GM18520 (cell line): ENCODE measurements at regions not wholly inside any gene's neighbourhood (a gene's known extent, or its start where the extent isn't known, plus 50 kb on each side); places are given as distances from the start of the nearest gene placed in this dataset.
A peak's percentile ranks its signal among the peaks of the same experiment; 100 is the strongest.

Experiments
- ATAC-seq: cut with Tn5 transposase; IDR thresholded peaks from one replicate; pipeline ENCODE4 v1.9.1; 2021; ENCODE audit not compliant: unreplicated experiment

- no peak for ATAC-seq
These were observed 60.7 kb upstream of the BCAT1 start for GRCh38 chr12:25009496-25010092.

DNA sequence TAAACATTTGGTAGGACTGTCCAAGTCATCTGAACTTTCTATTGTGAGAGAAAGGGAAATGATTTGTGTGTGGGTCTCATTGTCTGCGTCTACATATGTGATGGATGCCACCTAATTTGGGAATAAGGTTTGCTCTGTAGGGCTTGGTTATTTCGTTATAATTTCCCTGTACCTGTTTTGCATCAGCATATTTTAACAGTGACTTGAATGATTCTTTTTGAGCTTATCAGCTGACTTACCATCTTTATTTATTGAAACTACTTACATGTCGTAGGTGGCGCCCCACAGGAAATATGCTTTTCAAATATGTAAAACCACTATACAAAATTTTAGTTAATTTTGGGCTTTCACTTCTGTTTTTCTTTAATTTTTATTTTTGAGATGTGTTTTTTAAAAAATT is 56.5 kb upstream of the BCAT1 start:
- peak; percentile 38 for ATAC-seq

DNA sequence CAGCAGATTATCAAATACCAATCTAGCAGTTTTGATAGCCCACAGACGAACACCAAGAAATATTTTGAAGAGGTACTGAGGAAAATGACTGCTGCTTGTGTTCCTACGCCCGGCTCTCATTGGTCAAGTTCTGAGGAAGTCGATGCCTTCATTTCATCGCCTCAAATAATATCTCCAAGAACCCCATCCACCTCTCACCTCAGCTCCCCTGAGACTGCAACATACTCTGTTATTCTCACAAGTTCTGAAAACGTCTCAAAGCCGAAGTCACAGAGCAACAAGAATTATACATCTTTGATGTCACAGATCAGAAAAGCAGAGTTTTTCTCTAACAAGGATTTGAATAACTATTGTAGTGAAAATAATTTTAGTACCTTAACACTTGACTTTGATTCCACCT is 55.5 kb upstream of the BCAT1 start:
- no peak for ATAC-seq

DNA sequence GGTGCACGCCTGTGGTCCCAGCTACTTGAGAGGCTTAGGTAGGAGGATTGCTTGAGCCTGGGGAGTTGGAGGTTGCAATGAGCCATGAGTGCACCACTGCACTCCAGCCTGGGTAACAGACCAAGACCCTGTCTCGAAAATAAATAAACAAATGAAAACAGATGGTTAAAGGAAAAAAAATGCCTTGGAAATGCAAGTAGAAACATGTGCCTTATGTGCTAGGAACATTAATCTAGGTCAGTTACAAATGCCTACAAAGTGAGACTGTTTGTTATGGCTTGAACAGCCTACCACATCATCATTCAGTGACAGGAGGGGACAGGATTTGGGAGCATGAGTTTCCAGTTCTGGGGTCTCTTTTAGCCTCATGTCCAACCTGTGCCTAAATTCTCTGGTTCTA is 52.4 kb upstream of the BCAT1 start:
- no peak for ATAC-seq
